Peyer's patch (tissue), 4 donors: ENCODE measurements at regions not wholly inside any gene's neighbourhood (a gene's known extent, or its start where the extent isn't known, plus 50 kb on each side); places are given as distances from the start of the nearest gene placed in this dataset.

Source experiments
- DNase-seq, 3 donors: peaks; one replicate each; pipeline ENCODE4 v3.0.0-alpha.2; 2017 to 2019
- H3K27ac ChIP-seq, 4 donors: fragments of 200-600 bp; sonication (generic); one replicate each; pipeline ENCODE4 v1.5.1; 2016 to 2019
- H3K27me3 ChIP-seq, 2 donors: fragments of 200-600 bp; sonication (generic); one replicate each; pipeline ENCODE4 v1.5.1; 2019
- H3K36me3 ChIP-seq, 3 donors: fragments of 200-600 bp; sonication (generic); one replicate each; pipeline ENCODE4 v1.5.1; 2016 to 2019
- H3K4me1 ChIP-seq, 4 donors: fragments of 200-600 bp; sonication (generic); one replicate each; pipeline ENCODE4 v1.5.1; 2016 to 2019
- H3K4me3 ChIP-seq, 4 donors: fragments of 200-600 bp; sonication (generic); 1 replicate in 3 of 4; 2 replicates in 1 of 4; pipeline ENCODE4 v1.5.1; 2016 to 2019; ENCODE audit warnings: mild to moderate bottlenecking in 1 of 4
- H3K9me3 ChIP-seq, 4 donors: fragments of 200-600 bp; sonication (generic); one replicate each; pipeline ENCODE4 v1.5.1; 2016 to 2019; ENCODE audit warnings: mild to moderate bottlenecking in 1 of 4
- POLR2A ChIP-seq, 2 donors: fragments of 450-650 bp; IDR thresholded peaks; one replicate each; pipeline ENCODE4 v1.5.1; 2017; ENCODE audit warnings: antibody characterized with exemption in 2 of 2, mild to moderate bottlenecking in 2 of 2, moderate library complexity in 2 of 2
- TF ChIP-seq, protein P1 (sequence below), 6 experiments: fragments of 450-650 bp in 4 of 6; fragments of 200-600 bp in 2 of 6; sonication (generic) in 1 of 6; IDR thresholded peaks; one replicate each; pipeline ENCODE4 v1.5.1; 2017 to 2019; ENCODE audit warnings: antibody characterized with exemption in 6 of 6, mild to moderate bottlenecking in 3 of 6, moderate library complexity in 1 of 6

DNA sequence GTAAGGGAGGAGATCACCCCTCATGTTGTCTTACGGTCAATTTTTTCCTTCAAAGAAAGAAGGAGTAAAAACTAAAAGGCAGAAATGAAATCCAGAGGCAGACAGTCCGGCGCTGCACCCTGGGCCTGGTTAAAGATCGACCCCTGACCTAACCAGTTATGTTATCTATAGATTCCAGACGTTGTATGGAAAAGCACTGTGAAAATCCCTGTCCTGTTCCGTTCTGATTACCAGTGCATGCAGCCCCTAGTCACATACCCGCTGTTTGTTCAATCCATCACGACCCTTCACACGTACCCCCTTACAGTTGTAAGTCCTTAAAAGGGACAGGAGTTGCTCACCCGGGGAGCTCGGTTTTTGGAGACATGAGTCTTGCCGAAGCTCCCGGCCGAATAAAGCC lies 105.6 kb upstream of the JADE1 start:
- no peak for DNase-seq
- Histone ChIP-seq H3K4me3 (no peak overlapping the region), H3K4me1 (no peaks in the 10 kb centered on the region), H3K27ac (no peak overlapping the region), H3K9me3 (no peaks in the 10 kb centered on the region), H3K36me3 (no peaks in the 10 kb centered on the region), H3K27me3 (no peaks in the 10 kb centered on the region)
- TF ChIP-seq POLR2A (IDR thresholded peaks at IDR 0.05), result no peak
- TF ChIP-seq, protein P1, sequence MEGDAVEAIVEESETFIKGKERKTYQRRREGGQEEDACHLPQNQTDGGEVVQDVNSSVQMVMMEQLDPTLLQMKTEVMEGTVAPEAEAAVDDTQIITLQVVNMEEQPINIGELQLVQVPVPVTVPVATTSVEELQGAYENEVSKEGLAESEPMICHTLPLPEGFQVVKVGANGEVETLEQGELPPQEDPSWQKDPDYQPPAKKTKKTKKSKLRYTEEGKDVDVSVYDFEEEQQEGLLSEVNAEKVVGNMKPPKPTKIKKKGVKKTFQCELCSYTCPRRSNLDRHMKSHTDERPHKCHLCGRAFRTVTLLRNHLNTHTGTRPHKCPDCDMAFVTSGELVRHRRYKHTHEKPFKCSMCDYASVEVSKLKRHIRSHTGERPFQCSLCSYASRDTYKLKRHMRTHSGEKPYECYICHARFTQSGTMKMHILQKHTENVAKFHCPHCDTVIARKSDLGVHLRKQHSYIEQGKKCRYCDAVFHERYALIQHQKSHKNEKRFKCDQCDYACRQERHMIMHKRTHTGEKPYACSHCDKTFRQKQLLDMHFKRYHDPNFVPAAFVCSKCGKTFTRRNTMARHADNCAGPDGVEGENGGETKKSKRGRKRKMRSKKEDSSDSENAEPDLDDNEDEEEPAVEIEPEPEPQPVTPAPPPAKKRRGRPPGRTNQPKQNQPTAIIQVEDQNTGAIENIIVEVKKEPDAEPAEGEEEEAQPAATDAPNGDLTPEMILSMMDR (IDR thresholded peaks at IDR 0.05), result no peak

DNA sequence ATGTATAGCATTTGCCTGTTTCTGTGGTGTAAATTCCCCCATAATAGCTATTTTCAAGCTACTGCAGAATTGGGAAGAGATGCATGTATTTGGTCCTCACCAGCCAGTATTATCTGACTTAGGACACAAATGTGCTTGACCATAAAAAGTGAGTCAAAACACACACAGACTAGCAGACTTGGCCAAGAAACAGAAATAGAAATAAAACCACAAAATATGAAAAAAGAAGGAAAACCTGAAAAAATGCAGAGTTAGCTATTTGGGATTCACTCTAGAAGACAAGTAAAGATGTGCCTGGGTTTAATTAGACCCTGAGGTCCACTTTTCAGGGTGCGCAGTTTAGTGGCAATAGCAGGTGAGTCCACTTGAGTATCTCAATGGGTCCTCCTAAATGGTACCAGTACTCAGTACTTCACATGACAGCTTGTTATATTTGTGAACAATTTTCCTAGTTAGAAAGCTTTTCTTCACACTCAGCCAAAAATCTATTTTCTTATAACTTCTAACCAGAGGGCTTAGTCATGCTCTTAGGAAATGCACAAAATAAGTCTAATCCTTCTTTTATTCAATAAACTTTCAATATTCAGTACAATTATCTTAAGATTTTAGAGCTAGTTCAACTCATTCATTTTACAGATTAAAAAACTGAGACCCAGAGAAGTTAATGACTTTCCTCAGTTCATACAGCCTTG lies 108.7 kb upstream of the JADE1 start:
- H3K4me1 ChIP-seq, result no peaks in the 10 kb centered on the region
- no peak overlapping the region for H3K27ac ChIP-seq
- H3K9me3 ChIP-seq, result no peaks in the 10 kb centered on the region
- H3K4me3 ChIP-seq, result no peak overlapping the region
- H3K27me3 ChIP-seq, result no peaks in the 10 kb centered on the region
- H3K36me3 ChIP-seq, result no peaks in the 10 kb centered on the region
- no peak for DNase-seq
- TF ChIP-seq POLR2A (IDR thresholded peaks at IDR 0.05), result no peak

DNA sequence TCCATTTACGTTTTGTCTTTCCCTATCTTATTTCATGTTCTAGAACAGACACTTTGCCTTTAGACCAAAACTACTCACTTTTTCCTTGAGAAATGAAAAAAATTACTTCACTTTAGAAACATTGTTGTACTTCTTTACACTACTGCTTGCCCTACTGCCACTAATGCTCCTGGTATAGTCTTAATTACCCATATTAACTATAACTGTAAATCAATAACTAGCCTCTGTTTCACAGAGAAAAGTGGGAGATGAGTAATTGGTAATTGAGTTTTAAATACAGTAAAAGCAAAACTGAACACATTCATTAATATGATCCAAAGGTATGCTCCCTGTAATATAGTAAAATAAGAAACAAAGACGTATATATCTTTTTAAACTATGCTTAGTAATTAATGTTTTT lies 111.1 kb upstream of the JADE1 start:
- no peak for TF ChIP-seq POLR2A (IDR thresholded peaks at IDR 0.05)
- TF ChIP-seq, protein P1 (IDR thresholded peaks at IDR 0.05), result no peak
- Histone ChIP-seq H3K4me3 (no peak overlapping the region), H3K27me3 (no peaks in the 10 kb centered on the region), H3K9me3 (no peaks in the 10 kb centered on the region), H3K4me1 (no peaks in the 10 kb centered on the region), H3K36me3 (no peaks in the 10 kb centered on the region), H3K27ac (no peak overlapping the region)
- no peak for DNase-seq

DNA sequence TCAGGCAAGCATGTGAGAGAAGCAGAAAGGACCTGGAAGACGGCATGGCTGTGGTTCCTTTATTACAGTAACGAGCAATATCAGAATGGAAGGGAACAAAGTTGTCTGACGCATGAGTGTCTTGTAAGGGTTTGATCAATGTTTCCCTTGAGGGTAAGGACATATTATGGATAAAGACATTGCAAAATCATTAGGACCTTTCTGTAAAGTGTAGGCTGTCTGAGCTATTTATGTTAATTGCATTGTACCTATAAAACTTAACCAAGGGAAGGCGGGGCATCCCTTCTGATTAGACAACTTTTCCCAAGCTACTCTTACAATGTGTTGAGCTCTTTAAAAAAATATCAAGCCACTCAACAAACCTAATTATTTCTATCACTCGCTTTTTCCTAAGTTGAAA lies 112.2 kb upstream of the JADE1 start:
- no peak for TF ChIP-seq POLR2A (IDR thresholded peaks at IDR 0.05)
- TF ChIP-seq, protein P1 (IDR thresholded peaks at IDR 0.05), result no peak
- Histone ChIP-seq H3K4me1 (no peaks in the 10 kb centered on the region), H3K9me3 (no peaks in the 10 kb centered on the region), H3K27ac (no peak overlapping the region), H3K36me3 (no peaks in the 10 kb centered on the region), H3K4me3 (no peak overlapping the region), H3K27me3 (no peaks in the 10 kb centered on the region)
- DNase-seq, result no peak

- H3K27me3 ChIP-seq, result no peaks in the 10 kb centered on the region
- H3K4me3 ChIP-seq, result no peak overlapping the region
- DNase-seq, result no peak
- no peak overlapping the region for H3K27ac ChIP-seq
- H3K36me3 ChIP-seq, result no peaks in the 10 kb centered on the region
- TF ChIP-seq POLR2A (IDR thresholded peaks at IDR 0.05), result no peak
- TF ChIP-seq, protein P1 (IDR thresholded peaks at IDR 0.05), result no peak
- no peaks in the 10 kb centered on the region for H3K4me1 ChIP-seq
- no peaks in the 10 kb centered on the region for H3K9me3 ChIP-seq
Observed at GRCh38 chr4:128690011-128690410, 119.5 kb upstream of the JADE1 start.

DNA sequence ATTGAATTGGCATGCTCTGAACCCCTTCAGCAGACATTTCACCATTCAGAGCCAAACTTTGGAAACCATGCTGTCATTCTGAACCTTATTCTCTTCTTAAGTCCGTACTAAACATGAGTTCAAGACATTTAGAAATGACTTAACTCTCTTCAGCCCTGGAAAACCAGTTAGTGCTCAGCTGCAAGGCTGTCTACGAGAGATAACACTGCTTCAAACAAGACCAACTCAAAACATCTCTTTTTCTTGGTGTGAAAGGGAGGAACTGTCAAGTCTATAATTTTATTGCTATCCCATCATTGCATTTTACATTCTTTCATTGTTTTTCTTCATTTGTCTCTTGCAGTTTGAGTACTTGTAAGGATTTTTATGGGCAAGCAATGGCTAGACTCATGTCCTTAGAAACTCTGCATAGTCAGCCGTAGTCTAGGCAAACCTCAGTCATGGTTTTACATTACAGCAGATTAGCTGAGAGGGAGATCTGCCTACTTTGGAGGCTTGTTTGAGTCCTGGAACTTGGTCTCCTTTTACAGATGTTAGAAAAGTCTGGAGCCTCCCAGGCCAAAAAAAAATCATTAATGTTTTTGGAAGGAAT lies 120.6 kb upstream of the JADE1 start:
- H3K9me3 ChIP-seq, result no peaks in the 10 kb centered on the region
- H3K4me3 ChIP-seq, result no peak overlapping the region
- no peak for TF ChIP-seq POLR2A (IDR thresholded peaks at IDR 0.05)
- TF ChIP-seq, protein P1 (IDR thresholded peaks at IDR 0.05), result no peak
- no peaks in the 10 kb centered on the region for H3K27me3 ChIP-seq
- DNase-seq, result no peak
- no peaks in the 10 kb centered on the region for H3K4me1 ChIP-seq
- H3K27ac ChIP-seq, result no peak overlapping the region
- H3K36me3 ChIP-seq, result no peaks in the 10 kb centered on the region
